ENCODE measurements at regions not wholly inside any gene's neighbourhood (a gene's known extent, or its start where the extent isn't known, plus 50 kb on each side); places are given as distances from the start of the nearest gene placed in this dataset.

- ATAC-seq, result no peak
- no peak for TF ChIP-seq ZNF70 (CRISPR knock-in tag; IDR thresholded peaks at IDR 0.05)
- no peak for TF ChIP-seq RARB (CRISPR knock-in tag; IDR thresholded peaks at IDR 0.05)
- no peak for TF ChIP-seq ZFP3 (CRISPR knock-in tag; IDR thresholded peaks at IDR 0.05)
- TF ChIP-seq POU6F1 (CRISPR knock-in tag; IDR thresholded peaks at IDR 0.05; ENCODE audit: borderline replicate concordance, low read depth), result no peak
- TF ChIP-seq ZNF565 (CRISPR knock-in tag; conservative IDR thresholded peaks at IDR 0.05; ENCODE audit: low read depth), result no peak
- TF ChIP-seq ARNTL (CRISPR knock-in tag; IDR thresholded peaks at IDR 0.05; ENCODE audit: borderline replicate concordance, low read depth), result no peak
- no peak for TF ChIP-seq OSR1 (CRISPR knock-in tag; IDR thresholded peaks at IDR 0.05)
- no peak for TF ChIP-seq PPARA (CRISPR knock-in tag; IDR thresholded peaks at IDR 0.05; ENCODE audit: borderline replicate concordance)
- TF ChIP-seq PATZ1 (CRISPR knock-in tag; IDR thresholded peaks at IDR 0.05; ENCODE audit: borderline replicate concordance), result no peak
- no peak for TF ChIP-seq ISL1 (CRISPR knock-in tag; IDR thresholded peaks at IDR 0.05)
- TF ChIP-seq ZNF8 (CRISPR knock-in tag; IDR thresholded peaks at IDR 0.05), result no peak
- TF ChIP-seq ESRRG (CRISPR knock-in tag; IDR thresholded peaks at IDR 0.05), result no peak
Measured at GRCh38 chr12:17304503-17305347, 698.8 kb upstream of the LMO3 start.

GRCh38 chr12:17302001-17302400 lies 696.0 kb upstream of the LMO3 start:
- no peak for ATAC-seq
- TF ChIP-seq CREB5 (CRISPR knock-in tag; IDR thresholded peaks at IDR 0.05; ENCODE audit: low read depth), result no peak
- no peak for TF ChIP-seq RARB (CRISPR knock-in tag; IDR thresholded peaks at IDR 0.05)
- TF ChIP-seq POU6F1 (CRISPR knock-in tag; IDR thresholded peaks at IDR 0.05; ENCODE audit: borderline replicate concordance, low read depth), result no peak
- TF ChIP-seq TOX (CRISPR knock-in tag; IDR thresholded peaks at IDR 0.05; ENCODE audit: borderline replicate concordance), result no peak
- TF ChIP-seq ZNF70 (CRISPR knock-in tag; IDR thresholded peaks at IDR 0.05), result no peak
- TF ChIP-seq CSRNP3 (CRISPR knock-in tag; IDR thresholded peaks at IDR 0.05), result no peak
- TF ChIP-seq OSR1 (CRISPR knock-in tag; IDR thresholded peaks at IDR 0.05), result no peak
- no peak for TF ChIP-seq ZFP30 (CRISPR knock-in tag; IDR thresholded peaks at IDR 0.05)

- ATAC-seq, result no peak
- no peak for TF ChIP-seq ZNF565 (CRISPR knock-in tag; conservative IDR thresholded peaks at IDR 0.05; ENCODE audit: low read depth)
- TF ChIP-seq SNAI2 (CRISPR knock-in tag; IDR thresholded peaks at IDR 0.05), result no peak
- TF ChIP-seq PATZ1 (CRISPR knock-in tag; IDR thresholded peaks at IDR 0.05; ENCODE audit: borderline replicate concordance), result no peak
- no peak for TF ChIP-seq TCF4 (CRISPR knock-in tag; IDR thresholded peaks at IDR 0.05; ENCODE audit: borderline replicate concordance)
- TF ChIP-seq ZFP30 (CRISPR knock-in tag; IDR thresholded peaks at IDR 0.05), result no peak
- TF ChIP-seq GLIS3 (CRISPR knock-in tag; IDR thresholded peaks at IDR 0.05), result no peak
- no peak for TF ChIP-seq PPARA (CRISPR knock-in tag; IDR thresholded peaks at IDR 0.05; ENCODE audit: borderline replicate concordance)
- no peak for TF ChIP-seq CREB5 (CRISPR knock-in tag; IDR thresholded peaks at IDR 0.05; ENCODE audit: low read depth)
- TF ChIP-seq RARB (CRISPR knock-in tag; IDR thresholded peaks at IDR 0.05), result no peak
- TF ChIP-seq CSDC2 (CRISPR knock-in tag; IDR thresholded peaks at IDR 0.05), result no peak
- no peak for TF ChIP-seq CSRNP3 (CRISPR knock-in tag; IDR thresholded peaks at IDR 0.05)
- no peak for TF ChIP-seq ARNTL (CRISPR knock-in tag; IDR thresholded peaks at IDR 0.05; ENCODE audit: borderline replicate concordance, low read depth)
- TF ChIP-seq ZNF70 (CRISPR knock-in tag; IDR thresholded peaks at IDR 0.05), result no peak
- no peak for TF ChIP-seq POU6F1 (CRISPR knock-in tag; IDR thresholded peaks at IDR 0.05; ENCODE audit: borderline replicate concordance, low read depth)
- no peak for TF ChIP-seq TOX (CRISPR knock-in tag; IDR thresholded peaks at IDR 0.05; ENCODE audit: borderline replicate concordance)
- TF ChIP-seq ZNF8 (CRISPR knock-in tag; IDR thresholded peaks at IDR 0.05), result no peak
Measured at GRCh38 chr12:17301544-17301943, 695.6 kb upstream of the LMO3 start.

Data from SK-N-SH treated with all-trans-retinoic acid at 6 μM for 48 hours (cell line).